Gastrocnemius medialis (tissue), 4 donors: ENCODE measurements at regions not wholly inside any gene's neighbourhood (a gene's known extent, or its start where the extent isn't known, plus 50 kb on each side); places are given as distances from the start of the nearest gene placed in this dataset.

Source experiments
- POLR2A ChIP-seq, 2 donors: fragments of 450-650 bp; IDR thresholded peaks; one replicate each; pipeline ENCODE4 v1.6.1; 2017; ENCODE audit warnings: antibody characterized with exemption in 2 of 2, mild to moderate bottlenecking in 2 of 2, moderate library complexity in 2 of 2
- TF ChIP-seq, protein P1 (sequence below), 5 experiments: fragments of 450-650 bp in 3 of 5; fragments of 200-600 bp in 2 of 5; sonication (generic) in 2 of 5; IDR thresholded peaks in 4 of 5; conservative IDR thresholded peaks in 1 of 5; 1 replicate in 4 of 5; 2 replicates in 1 of 5; pipeline ENCODE4 v1.5.1; 2016 to 2019; ENCODE audit warnings: antibody characterized with exemption in 5 of 5, mild to moderate bottlenecking in 3 of 5, moderate library complexity in 3 of 5

DNA sequence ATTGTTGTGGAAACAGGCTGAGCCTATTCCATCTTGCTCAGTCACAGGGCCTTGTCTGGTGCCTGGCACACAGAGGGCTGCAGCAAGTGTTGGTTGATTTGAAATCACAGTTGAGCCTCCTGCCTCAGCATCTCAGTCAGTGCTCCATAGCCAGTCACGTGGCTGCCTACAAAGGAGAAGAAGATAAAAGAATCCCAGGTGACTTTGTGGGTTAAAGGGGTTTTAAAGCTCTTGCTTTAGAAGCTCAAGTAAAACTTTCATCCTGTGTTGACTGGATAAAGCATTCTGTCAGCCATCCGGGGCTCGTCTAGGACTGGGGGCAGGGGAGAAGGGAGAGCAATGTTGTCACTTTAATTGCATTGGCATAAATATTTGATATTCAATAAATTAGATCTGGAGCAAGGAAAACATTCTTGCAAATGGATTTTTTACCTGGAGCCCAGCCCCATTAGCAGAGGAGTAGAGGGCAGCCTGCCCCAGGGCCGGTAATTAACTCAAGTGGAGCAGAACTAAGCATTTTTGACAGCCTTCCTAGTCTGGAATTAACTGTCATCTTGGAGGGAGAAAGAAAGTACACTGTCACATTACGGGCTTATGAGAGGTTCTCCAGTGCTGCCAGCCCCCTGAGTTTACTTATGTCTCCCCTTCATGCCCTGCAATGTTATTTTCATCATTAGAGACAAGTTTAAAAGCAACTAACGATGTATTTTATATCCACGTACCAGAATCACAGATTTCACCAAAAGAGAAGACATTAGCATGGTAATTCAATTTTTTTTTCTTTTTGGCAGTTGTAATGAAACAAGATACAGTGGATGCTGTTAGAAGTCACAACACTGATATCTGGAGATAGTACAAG lies 71.7 kb upstream of the GTSF1L start:
- TF ChIP-seq, protein P1, sequence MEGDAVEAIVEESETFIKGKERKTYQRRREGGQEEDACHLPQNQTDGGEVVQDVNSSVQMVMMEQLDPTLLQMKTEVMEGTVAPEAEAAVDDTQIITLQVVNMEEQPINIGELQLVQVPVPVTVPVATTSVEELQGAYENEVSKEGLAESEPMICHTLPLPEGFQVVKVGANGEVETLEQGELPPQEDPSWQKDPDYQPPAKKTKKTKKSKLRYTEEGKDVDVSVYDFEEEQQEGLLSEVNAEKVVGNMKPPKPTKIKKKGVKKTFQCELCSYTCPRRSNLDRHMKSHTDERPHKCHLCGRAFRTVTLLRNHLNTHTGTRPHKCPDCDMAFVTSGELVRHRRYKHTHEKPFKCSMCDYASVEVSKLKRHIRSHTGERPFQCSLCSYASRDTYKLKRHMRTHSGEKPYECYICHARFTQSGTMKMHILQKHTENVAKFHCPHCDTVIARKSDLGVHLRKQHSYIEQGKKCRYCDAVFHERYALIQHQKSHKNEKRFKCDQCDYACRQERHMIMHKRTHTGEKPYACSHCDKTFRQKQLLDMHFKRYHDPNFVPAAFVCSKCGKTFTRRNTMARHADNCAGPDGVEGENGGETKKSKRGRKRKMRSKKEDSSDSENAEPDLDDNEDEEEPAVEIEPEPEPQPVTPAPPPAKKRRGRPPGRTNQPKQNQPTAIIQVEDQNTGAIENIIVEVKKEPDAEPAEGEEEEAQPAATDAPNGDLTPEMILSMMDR (IDR thresholded peaks at IDR 0.05 in 4 of 5, conservative IDR thresholded peaks at IDR 0.05 in 1 of 5) = no peak
- no peak for TF ChIP-seq POLR2A (IDR thresholded peaks at IDR 0.05)
